Sigmoid colon (tissue), 6 donors: ENCODE measurements at regions not wholly inside any gene's neighbourhood (a gene's known extent, or its start where the extent isn't known, plus 50 kb on each side); places are given as distances from the start of the nearest gene placed in this dataset.

ENCODE experiments used
- DNase-seq: peaks from one replicate; pipeline ENCODE4 v3.0.0-alpha.2; 2019
- H3K27ac ChIP-seq, 4 donors: fragments of 200-600 bp; sonication (generic); one replicate each; pipeline ENCODE4 v1.5.1; 2016 to 2019; ENCODE audit warnings: mild to moderate bottlenecking in 1 of 4
- H3K27me3 ChIP-seq, 3 donors: fragments of 200-600 bp; sonication (generic); one replicate each; pipeline ENCODE4 v1.5.1; 2019; ENCODE audit warnings: mild to moderate bottlenecking in 1 of 3
- H3K36me3 ChIP-seq, 4 donors: fragments of 200-600 bp; sonication (generic); one replicate each; pipeline ENCODE4 v1.5.1; 2016 to 2019
- H3K4me1 ChIP-seq, 4 donors: fragments of 200-600 bp; sonication (generic); one replicate each; pipeline ENCODE4 v1.5.1; 2017 to 2019
- H3K4me3 ChIP-seq, 4 donors: fragments of 200-600 bp; sonication (generic); one replicate each; pipeline ENCODE4 v1.5.1; 2017 to 2019; ENCODE audit warnings: mild to moderate bottlenecking in 2 of 4, moderate library complexity in 1 of 4
- H3K9me3 ChIP-seq, 4 donors: fragments of 200-600 bp in 3 of 4; sonication (generic) in 3 of 4; one replicate each; pipeline versions ENCODE4 v1.5.1 to v1.6.1; 2013 to 2019
- EP300 ChIP-seq, 4 donors: sonication (generic); formaldehyde crosslinking; IDR thresholded peaks; one replicate each; pipeline ENCODE4 v1.6.1; 2017; ENCODE audit warnings: antibody characterized with exemption in 4 of 4
- POLR2A ChIP-seq, 2 donors: fragments of 450-650 bp; IDR thresholded peaks; one replicate each; pipeline ENCODE4 v1.6.1; 2016; ENCODE audit warnings: antibody characterized with exemption in 2 of 2, mild to moderate bottlenecking in 2 of 2, moderate library complexity in 2 of 2
- POLR2AphosphoS5 ChIP-seq, 4 donors: sonication (generic); formaldehyde crosslinking; IDR thresholded peaks; one replicate each; pipeline ENCODE4 v1.6.1; 2017; ENCODE audit warnings: antibody characterized with exemption in 4 of 4
- WGBS, 2 donors: extraction: QIAGEN DNeasy Blood & Tissue Kit; methylation state at CpG; one replicate each; pipeline ENCODE4 v1.1.7; 2013; 5-methylcytosine and 5-hydroxymethylcytosine counted together
- intact Hi-C: fragments of 100-400 bp; cut with DNase I; formaldehyde crosslinking; loops from one replicate; pipeline ENCODE4 v1.15.1; 2023
- TF ChIP-seq, protein P1 (sequence below), 4 experiments: fragments of 450-650 bp in 3 of 4; fragments of 200-600 bp in 1 of 4; IDR thresholded peaks; one replicate each; pipeline ENCODE4 v1.5.1; 2016 to 2019; ENCODE audit warnings: antibody characterized with exemption in 4 of 4, mild to moderate bottlenecking in 3 of 4, moderate library complexity in 2 of 4
- donor health status: healthy with polysubstance abuse.
- donor health status: healthy.

- Histone ChIP-seq H3K9me3 (no peaks in the 10 kb centered on the region), H3K27ac (no peak overlapping the region), H3K36me3 (no peaks in the 10 kb centered on the region), H3K4me3 (no peak overlapping the region), H3K27me3 (peaks cover 0 to 10% (median under 1%) of the 10 kb centered on the region in 3 donors), H3K4me1 (no peaks in the 10 kb centered on the region)
- no peak for TF ChIP-seq POLR2AphosphoS5 (IDR thresholded peaks at IDR 0.05)
- TF ChIP-seq, protein P1, sequence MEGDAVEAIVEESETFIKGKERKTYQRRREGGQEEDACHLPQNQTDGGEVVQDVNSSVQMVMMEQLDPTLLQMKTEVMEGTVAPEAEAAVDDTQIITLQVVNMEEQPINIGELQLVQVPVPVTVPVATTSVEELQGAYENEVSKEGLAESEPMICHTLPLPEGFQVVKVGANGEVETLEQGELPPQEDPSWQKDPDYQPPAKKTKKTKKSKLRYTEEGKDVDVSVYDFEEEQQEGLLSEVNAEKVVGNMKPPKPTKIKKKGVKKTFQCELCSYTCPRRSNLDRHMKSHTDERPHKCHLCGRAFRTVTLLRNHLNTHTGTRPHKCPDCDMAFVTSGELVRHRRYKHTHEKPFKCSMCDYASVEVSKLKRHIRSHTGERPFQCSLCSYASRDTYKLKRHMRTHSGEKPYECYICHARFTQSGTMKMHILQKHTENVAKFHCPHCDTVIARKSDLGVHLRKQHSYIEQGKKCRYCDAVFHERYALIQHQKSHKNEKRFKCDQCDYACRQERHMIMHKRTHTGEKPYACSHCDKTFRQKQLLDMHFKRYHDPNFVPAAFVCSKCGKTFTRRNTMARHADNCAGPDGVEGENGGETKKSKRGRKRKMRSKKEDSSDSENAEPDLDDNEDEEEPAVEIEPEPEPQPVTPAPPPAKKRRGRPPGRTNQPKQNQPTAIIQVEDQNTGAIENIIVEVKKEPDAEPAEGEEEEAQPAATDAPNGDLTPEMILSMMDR (IDR thresholded peaks at IDR 0.05): no peak
- TF ChIP-seq POLR2A (IDR thresholded peaks at IDR 0.05): no peak
- WGBS, 2 donors: 50 to 66% methylated on average over 3 of the region's 3 CpGs
- no peak for DNase-seq
- intact Hi-C loops: no loop called here
Measured at GRCh38 chr9:21565155-21565554, 83.0 kb upstream of the IFNE start.

- intact Hi-C loops: no loop called here
- no peaks in the 10 kb centered on the region for H3K4me1 ChIP-seq
- H3K9me3 ChIP-seq: no peaks in the 10 kb centered on the region
- no peak for DNase-seq
- no peak for TF ChIP-seq POLR2AphosphoS5 (IDR thresholded peaks at IDR 0.05)
- TF ChIP-seq, protein P1 (IDR thresholded peaks at IDR 0.05): no peak
- no peak for TF ChIP-seq EP300 (IDR thresholded peaks at IDR 0.05)
- no peaks in the 10 kb centered on the region for H3K27me3 ChIP-seq
- H3K36me3 ChIP-seq: no peaks in the 10 kb centered on the region
- no peak overlapping the region for H3K4me3 ChIP-seq
- 85 to 92% methylated on average over 2 of the region's 2 CpGs for WGBS, 2 donors
- H3K27ac ChIP-seq: no peak overlapping the region
Measured at GRCh38 chr9:21567926-21568325, 85.8 kb upstream of the IFNE start.

DNA sequence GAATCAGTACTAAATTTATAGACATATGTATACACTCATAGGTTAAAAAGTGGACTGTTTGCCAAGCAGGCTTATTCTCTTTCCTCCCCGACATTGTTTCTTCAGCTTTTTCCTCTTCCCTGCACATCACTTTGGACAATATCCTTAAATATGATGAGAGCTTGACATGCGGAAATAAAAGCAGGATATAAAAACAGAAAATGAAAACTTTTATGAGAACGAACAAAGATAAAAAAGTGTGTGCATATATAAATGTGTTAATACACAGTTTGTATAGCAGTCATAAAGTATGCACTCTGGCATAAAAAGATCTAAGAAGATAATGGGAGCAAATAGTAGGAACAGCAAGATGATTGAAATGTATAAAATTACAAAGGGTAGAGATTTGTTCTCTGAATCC is 86.4 kb upstream of the IFNE start:
- H3K4me3 ChIP-seq: no peak overlapping the region
- no peaks in the 10 kb centered on the region for H3K4me1 ChIP-seq
- TF ChIP-seq, protein P1 (IDR thresholded peaks at IDR 0.05): no peak
- no peak for TF ChIP-seq EP300 (IDR thresholded peaks at IDR 0.05)
- TF ChIP-seq POLR2AphosphoS5 (IDR thresholded peaks at IDR 0.05): no peak
- no peak for TF ChIP-seq POLR2A (IDR thresholded peaks at IDR 0.05)
- no peaks in the 10 kb centered on the region for H3K36me3 ChIP-seq
- H3K27me3 ChIP-seq: no peaks in the 10 kb centered on the region
- H3K27ac ChIP-seq: no peak overlapping the region
- WGBS, 2 donors: 14 to 70% methylated on average over 3 of the region's 3 CpGs
- DNase-seq: no peak
- no peaks in the 10 kb centered on the region for H3K9me3 ChIP-seq
- intact Hi-C loops: no loop called here

DNA sequence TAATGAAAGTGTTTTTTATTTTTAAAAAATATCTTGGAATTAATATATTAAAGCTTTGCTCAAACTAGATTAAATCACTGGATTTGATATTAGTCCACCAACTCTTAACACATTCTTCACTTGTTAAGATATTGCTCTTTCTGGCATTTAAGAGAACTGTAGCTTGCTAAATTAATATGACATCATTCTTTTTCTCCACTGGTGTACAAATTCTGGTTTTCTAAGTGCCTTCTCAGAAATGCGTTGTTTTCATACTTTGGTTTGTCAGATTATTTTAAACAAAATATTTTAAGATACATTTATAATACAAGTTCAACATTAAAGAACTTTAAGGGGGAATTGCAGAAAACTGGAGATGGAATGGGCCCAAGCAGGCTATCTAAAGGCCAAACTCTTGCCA is 87.6 kb upstream of the IFNE start:
- Histone ChIP-seq H3K4me1 (no peaks in the 10 kb centered on the region), H3K27ac (no peak overlapping the region), H3K4me3 (no peak overlapping the region), H3K9me3 (no peaks in the 10 kb centered on the region), H3K27me3 (no peaks in the 10 kb centered on the region), H3K36me3 (no peaks in the 10 kb centered on the region)
- no peak for TF ChIP-seq POLR2A (IDR thresholded peaks at IDR 0.05)
- TF ChIP-seq EP300 (IDR thresholded peaks at IDR 0.05): no peak
- TF ChIP-seq POLR2AphosphoS5 (IDR thresholded peaks at IDR 0.05): no peak
- TF ChIP-seq, protein P1 (IDR thresholded peaks at IDR 0.05): no peak
- WGBS, 2 donors: 85 to 94% methylated on average over 1 of the region's 1 CpG
- intact Hi-C loops: no loop called here
- no peak for DNase-seq

DNA sequence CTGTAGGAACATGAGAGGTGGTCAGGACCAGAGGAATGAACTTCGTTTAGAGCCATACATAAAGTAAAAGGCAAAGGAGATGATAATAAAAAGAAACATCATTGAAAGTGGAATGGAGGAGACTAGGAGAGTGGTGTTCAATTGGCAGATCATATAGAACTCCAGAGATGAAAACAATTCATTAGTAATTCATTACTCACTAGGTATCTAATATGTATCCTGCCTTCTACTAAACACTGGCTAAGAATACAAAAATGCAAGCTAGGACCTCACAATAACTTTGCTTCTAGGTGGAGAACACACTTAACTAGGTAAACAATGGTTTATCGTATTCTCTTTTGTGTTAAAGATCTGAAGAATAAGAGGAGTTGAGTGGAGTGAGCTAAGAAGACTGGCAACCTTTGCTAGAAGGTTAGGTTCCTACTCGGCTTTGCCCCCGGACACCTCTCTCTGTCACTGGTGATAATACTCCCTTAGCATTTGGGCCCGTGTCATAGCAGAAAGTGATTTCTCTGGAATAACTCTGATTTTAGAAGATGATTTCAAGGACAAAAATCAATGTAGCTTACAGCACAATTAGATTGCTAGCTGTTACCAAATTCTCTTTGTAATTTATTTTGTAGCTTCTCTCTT is 88.6 kb upstream of the IFNE start:
- WGBS, 2 donors: 76 to 84% methylated on average over 5 of the region's 5 CpGs
- Histone ChIP-seq H3K9me3 (no peaks in the 10 kb centered on the region), H3K4me3 (no peak overlapping the region), H3K36me3 (no peaks in the 10 kb centered on the region), H3K27me3 (no peaks in the 10 kb centered on the region), H3K4me1 (peaks cover 0 to 1% (median 0%) of the 10 kb centered on the region in 4 donors), H3K27ac (no peak overlapping the region)
- intact Hi-C loops: no loop called here
- DNase-seq: no peak
- TF ChIP-seq, protein P1 (IDR thresholded peaks at IDR 0.05): no peak
- TF ChIP-seq EP300 (IDR thresholded peaks at IDR 0.05): no peak
- TF ChIP-seq POLR2AphosphoS5 (IDR thresholded peaks at IDR 0.05): no peak
- no peak for TF ChIP-seq POLR2A (IDR thresholded peaks at IDR 0.05)
